SK-N-SH (cell line): ENCODE measurements at regions not wholly inside any gene's neighbourhood (a gene's known extent, or its start where the extent isn't known, plus 50 kb on each side); places are given as distances from the start of the nearest gene placed in this dataset.

Experiments
- CHD2 ChIP-seq: fragments of 150-350 bp; IDR thresholded peaks from 2 replicates; pipeline ENCODE4 v1.6.1; 2018; ENCODE audit warnings: low read length; ENCODE audit not compliant: partially characterized antibody
- CTCF ChIP-seq: fragments of 200-600 bp; sonication (generic); IDR thresholded peaks from 2 replicates; pipeline ENCODE4 v1.6.1; 2017; ENCODE audit warnings: antibody characterized with exemption, mild to moderate bottlenecking, moderate library complexity
- EP300 ChIP-seq, 2 experiments: IDR thresholded peaks; 2 replicates each; pipeline versions ENCODE4 v1.4.0 to v1.6.1; 2012; ENCODE audit warnings: borderline replicate concordance in 1 of 2, low read depth in 1 of 2, low read length in 1 of 2
- MAX ChIP-seq: IDR thresholded peaks from 2 replicates; pipeline ENCODE4 v1.4.0; 2012; ENCODE audit warnings: low read depth
- RAD21 ChIP-seq: IDR thresholded peaks from 2 replicates; pipeline ENCODE4 v1.6.1; 2012; ENCODE audit warnings: mild to moderate bottlenecking, low read length
- SIN3A ChIP-seq: IDR thresholded peaks from 2 replicates; pipeline ENCODE4 v1.6.1; 2012; ENCODE audit warnings: low read depth, mild to moderate bottlenecking, low read length, moderate library complexity, borderline replicate concordance
- YY1 ChIP-seq: IDR thresholded peaks from 2 replicates; pipeline ENCODE4 v1.4.0; 2012; ENCODE audit warnings: low read depth, mild to moderate bottlenecking

- TF ChIP-seq EP300 (IDR thresholded peaks at IDR 0.05; ENCODE audit: borderline replicate concordance in 1 of 2, low read depth in 1 of 2, low read length in 1 of 2) (no peak), CTCF (no peak), MAX (no peak), RAD21 (no peak), CHD2 (no peak), YY1 (no peak), SIN3A (no peak)
Observed at GRCh38 chr3:139100821-139101220, 56.1 kb upstream of the PRR23C start.
